B cell (primary cell): ENCODE measurements at regions not wholly inside any gene's neighbourhood (a gene's known extent, or its start where the extent isn't known, plus 50 kb on each side); places are given as distances from the start of the nearest gene placed in this dataset.

ENCODE experiments used
- ATAC-seq: fragments of 200-7000 bp; cut with Tn5 transposase; one replicate; pipeline ENCODE4 v1.10.0; 2021; ENCODE audit warnings: low read depth, mild to moderate bottlenecking, moderate number of reproducible peaks, moderate library complexity
- CTCF ChIA-PET: fragments of 350-600 bp; sonication (Branson Sonifier 250); formaldehyde crosslinking; loops from one replicate; lab custom pipeline; 2021; ENCODE audit warnings: antibody characterized with exemption, inconsistent platforms; lab: Charles Lee
- POLR2A ChIA-PET: fragments of 350-600 bp; sonication (Branson Sonifier 250); formaldehyde crosslinking; loops from one replicate; lab custom pipeline; 2021; ENCODE audit warnings: antibody characterized with exemption; lab: Charles Lee
- DNase-seq: peaks from one replicate; pipeline ENCODE4 v3.0.0; 2013
- H2AFZ ChIP-seq: 2 replicates; pipeline ENCODE4 v1.6.1; 2012; ENCODE audit warnings: mild to moderate bottlenecking, low read depth, low read length; ENCODE audit not compliant: insufficient read depth, poor library complexity, severe bottlenecking
- H3K27ac ChIP-seq, 2 donors: 1 replicate in 1 of 2; 2 replicates in 1 of 2; pipeline ENCODE4 v1.5.1; 2012 to 2013; ENCODE audit warnings: low read length in 2 of 2, mild to moderate bottlenecking in 2 of 2, moderate library complexity in 1 of 2
- H3K27me3 ChIP-seq, 4 experiments: fragments of 200-600 bp in 1 of 4; sonication (generic) in 1 of 4; replicated peaks in 1 of 4; 1 replicate in 2 of 4; 2 replicates in 2 of 4; pipeline versions ENCODE4 v1.6.1 to v1.7.0; 2013 to 2016; ENCODE audit warnings: low read length in 3 of 4, mild to moderate bottlenecking in 2 of 4, mixed read lengths in 1 of 4, moderate library complexity in 1 of 4; ENCODE audit not compliant: insufficient read depth in 4 of 4, control insufficient read depth in 3 of 4; ENCODE audit errors: control extremely low read depth in 1 of 4
- H3K36me3 ChIP-seq, 2 experiments: replicated peaks in 1 of 2; 1 replicate in 1 of 2; 2 replicates in 1 of 2; pipeline versions ENCODE4 v1.6.1 to v1.7.1; 2013; ENCODE audit warnings: low read length in 1 of 2; ENCODE audit not compliant: insufficient read depth in 2 of 2, control insufficient read depth in 1 of 2; ENCODE audit errors: control extremely low read depth in 1 of 2, extremely low read depth in 1 of 2
- H3K4me1 ChIP-seq, 2 donors: fragments of 200-600 bp in 1 of 2; sonication (generic) in 1 of 2; 1 replicate in 1 of 2; 2 replicates in 1 of 2; pipeline versions ENCODE4 v1.5.1 to v1.6.1; 2013 to 2017; ENCODE audit warnings: low read length in 2 of 2; ENCODE audit not compliant: control insufficient read depth in 2 of 2, insufficient read depth in 2 of 2
- H3K4me2 ChIP-seq: replicated peaks from 2 replicates; pipeline ENCODE3; 2012; ENCODE audit warnings: mild to moderate bottlenecking, low read depth, low read length; ENCODE audit not compliant: poor library complexity, severe bottlenecking
- H3K4me3 ChIP-seq, 5 experiments: fragments of 200-600 bp in 1 of 5; sonication (generic) in 1 of 5; 1 replicate in 3 of 5; 2 replicates in 2 of 5; pipeline versions ENCODE4 v1.5.1 to v1.7.0; 2011 to 2016; ENCODE audit warnings: low read length in 4 of 5, mild to moderate bottlenecking in 4 of 5, low read depth in 2 of 5, control low read depth in 1 of 5, moderate library complexity in 1 of 5; ENCODE audit not compliant: insufficient read depth in 1 of 5; ENCODE audit errors: control extremely low read depth in 1 of 5, extremely low read depth in 1 of 5
- H3K79me2 ChIP-seq: fragments of 200-600 bp; sonication (generic); one replicate; pipeline ENCODE4 v1.6.0; 2016; ENCODE audit warnings: low read length; ENCODE audit not compliant: control insufficient read depth, insufficient read depth
- H3K9ac ChIP-seq: fragments of 200-600 bp; sonication (generic); 2 replicates; pipeline ENCODE4 v1.6.1; 2017; ENCODE audit warnings: mild to moderate bottlenecking, low read length, moderate library complexity
- H3K9me3 ChIP-seq, 3 donors: one replicate each; pipeline versions ENCODE4 v1.6.1 to v1.7.1; 2013; ENCODE audit warnings: low read length in 2 of 3; ENCODE audit not compliant: control insufficient read depth in 2 of 3, insufficient read depth in 1 of 3; ENCODE audit errors: control extremely low read depth in 1 of 3
- H4K20me1 ChIP-seq: 2 replicates; pipeline ENCODE4 v1.6.0; 2012; ENCODE audit warnings: mild to moderate bottlenecking, low read length; ENCODE audit not compliant: insufficient read depth, control insufficient read depth, poor library complexity, severe bottlenecking
- H3K27ac Mint-ChIP-seq: one replicate; pipeline ENCODE4 v1.8.0; 2021; ENCODE audit warnings: mixed read lengths
- H3K27me3 Mint-ChIP-seq: one replicate; pipeline ENCODE4 v1.8.0; 2021; ENCODE audit warnings: mixed read lengths
- H3K4me1 Mint-ChIP-seq: one replicate; pipeline ENCODE4 v1.8.0; 2021; ENCODE audit warnings: mixed read lengths
- H3K4me3 Mint-ChIP-seq: one replicate; pipeline ENCODE4 v1.8.0; 2021; ENCODE audit warnings: mixed read lengths
- H3K9me3 Mint-ChIP-seq: one replicate; pipeline ENCODE4 v1.8.0; 2022; ENCODE audit warnings: mixed read lengths; ENCODE audit not compliant: insufficient read depth
- CTCF ChIP-seq: fragments of 200-600 bp; IDR thresholded peaks from one replicate; pipeline ENCODE4 v1.8.0; 2022; ENCODE audit warnings: antibody characterized with exemption, mild to moderate bottlenecking
- EZH2 ChIP-seq: IDR thresholded peaks from 2 replicates; pipeline ENCODE4 v1.6.1; 2012; ENCODE audit warnings: borderline replicate concordance, low read depth, mild to moderate bottlenecking, moderate library complexity, low read length; ENCODE audit not compliant: insufficient read depth, poor library complexity, severe bottlenecking
- WGBS: methylation state at CpG from one replicate; pipeline ENCODE4 v1.1.5; 2013; ENCODE audit warnings: missing lambda C conversion rate; ENCODE audit not compliant: insufficient coverage; 5-methylcytosine and 5-hydroxymethylcytosine counted together
- intact Hi-C: fragments of 100-400 bp; cut with micrococcal nuclease; formaldehyde crosslinking; loops from one replicate; pipeline ENCODE4 v1.10.0; 2022

GRCh38 chr1:218711884-218712674 is 366.9 kb downstream of the TGFB2 start:
- H3K4me2 ChIP-seq, result no peak overlapping the region
- POLR2A ChIA-PET, result no interaction called here
- TF ChIP-seq CTCF, result no peak
- no peak for TF ChIP-seq EZH2
- no peaks in the 10 kb centered on the region for H4K20me1 ChIP-seq
- intact Hi-C loops, result no loop called here
- H3K27ac ChIP-seq, result no peak overlapping the region
- H3K9ac ChIP-seq, result no peak overlapping the region
- Mint-ChIP-seq H3K27me3 (peaks cover 3% of the 10 kb centered on the region), H3K9me3 (peaks cover 2% of the 10 kb centered on the region), H3K4me3 (no peak overlapping the region), H3K4me1 (no peaks in the 10 kb centered on the region), H3K27ac (no peak overlapping the region)
- H3K4me1 ChIP-seq, result no peaks in the 10 kb centered on the region
- no peak overlapping the region for H2AFZ ChIP-seq
- no peaks in the 10 kb centered on the region for H3K79me2 ChIP-seq
- peaks cover 0 to 4% (median 0%) of the 10 kb centered on the region in 3 donors for H3K9me3 ChIP-seq
- no peaks in the 10 kb centered on the region for H3K36me3 ChIP-seq
- CTCF ChIA-PET, result no interaction called here
- H3K27me3 ChIP-seq, result no peaks in the 10 kb centered on the region
- no peak overlapping the region for H3K4me3 ChIP-seq
- DNase-seq, result no peak
- WGBS, result 85% methylated on average over 4 of the region's 9 CpGs
- ATAC-seq, result no peak

- H3K36me3 ChIP-seq, result no peaks in the 10 kb centered on the region
- H2AFZ ChIP-seq, result no peak overlapping the region
- CTCF ChIA-PET, result no interaction called here
- no peaks in the 10 kb centered on the region for H3K4me1 ChIP-seq
- Mint-ChIP-seq H3K4me3 (no peak overlapping the region), H3K9me3 (peaks cover 2% of the 10 kb centered on the region), H3K27ac (no peak overlapping the region), H3K27me3 (peaks cover 3% of the 10 kb centered on the region), H3K4me1 (no peaks in the 10 kb centered on the region)
- H3K79me2 ChIP-seq, result no peaks in the 10 kb centered on the region
- H3K4me2 ChIP-seq, result no peak overlapping the region
- H3K27ac ChIP-seq, result no peak overlapping the region
- H4K20me1 ChIP-seq, result no peaks in the 10 kb centered on the region
- TF ChIP-seq CTCF, result no peak
- no peak for TF ChIP-seq EZH2
- no peak for DNase-seq
- H3K9ac ChIP-seq, result no peak overlapping the region
- H3K4me3 ChIP-seq, result no peak overlapping the region
- H3K27me3 ChIP-seq, result no peaks in the 10 kb centered on the region
- intact Hi-C loops, result no loop called here
- POLR2A ChIA-PET, result no interaction called here
- no peak for ATAC-seq
- peaks cover 0 to 4% (median 0%) of the 10 kb centered on the region in 3 donors for H3K9me3 ChIP-seq
- WGBS, result 74% methylated on average over 4 of the region's 5 CpGs
Measured at GRCh38 chr1:218712677-218713076, 367.5 kb downstream of the TGFB2 start.
